Ovary (tissue), 7 donors: ENCODE measurements at regions not wholly inside any gene's neighbourhood (a gene's known extent, or its start where the extent isn't known, plus 50 kb on each side); places are given as distances from the start of the nearest gene placed in this dataset.

Experiments used
- DNase-seq, 5 donors: peaks; one replicate each; pipeline ENCODE4 v3.0.0-alpha.2; 2019 to 2020
- H3K27ac ChIP-seq, 2 donors: fragments of 200-600 bp; one replicate each; pipeline versions ENCODE4 v1.5.1 to v1.8.0; 2019 to 2022
- H3K27me3 ChIP-seq: fragments of 200-600 bp; one replicate; pipeline ENCODE4 v1.8.0; 2022
- H3K36me3 ChIP-seq: fragments of 200-600 bp; sonication (generic); one replicate; pipeline ENCODE4 v1.5.1; 2019
- H3K4me1 ChIP-seq: one replicate; pipeline ENCODE4 v1.8.1; 2013; ENCODE audit warnings: mild to moderate bottlenecking, moderate library complexity; ENCODE audit not compliant: insufficient read depth
- H3K4me3 ChIP-seq: fragments of 200-600 bp; sonication (generic); one replicate; pipeline ENCODE4 v1.5.1; 2017
- H3K9me3 ChIP-seq, 2 donors: fragments of 200-600 bp in 1 of 2; sonication (generic) in 1 of 2; one replicate each; pipeline versions ENCODE4 v1.5.1 to v1.8.1; 2013 to 2019; ENCODE audit warnings: mild to moderate bottlenecking in 1 of 2, moderate library complexity in 1 of 2
- EP300 ChIP-seq: sonication (generic); formaldehyde crosslinking; IDR thresholded peaks from one replicate; pipeline ENCODE4 v1.6.1; 2017; ENCODE audit warnings: antibody characterized with exemption
- POLR2A ChIP-seq: fragments of 450-650 bp; IDR thresholded peaks from one replicate; pipeline ENCODE4 v1.6.1; 2017; ENCODE audit warnings: antibody characterized with exemption, mild to moderate bottlenecking, moderate library complexity
- WGBS, 3 donors: extraction: QIAGEN DNeasy Blood & Tissue Kit in 1 of 3; methylation state at CpG; one replicate each; pipeline versions ENCODE4 v1.1.5 to v1.1.7; 2013 to 2017; 5-methylcytosine and 5-hydroxymethylcytosine counted together
- intact Hi-C, 4 donors: fragments of 100-400 bp; cut with DNase I; formaldehyde crosslinking; loops; one replicate each; pipeline versions ENCODE4 v1.11.0 to v1.15.1; 2022 to 2023
- TF ChIP-seq, protein P1 (sequence below), 3 donors: fragments of 450-650 bp in 2 of 3; fragments of 200-600 bp in 1 of 3; IDR thresholded peaks; one replicate each; pipeline versions ENCODE4 v1.5.1 to v1.8.0; 2016 to 2022; ENCODE audit warnings: antibody characterized with exemption in 3 of 3, mild to moderate bottlenecking in 1 of 3
- donor health status: DM: no; HTN: no; CAD: no; lungs with moderate emphysema.
- donor health status: DM: no; HTN: no; CAD: no.
- donor health status: Bipolar disorder and iron deficiency.
- donor health status: DM: no; HTN: no; CAD: no.
- donor health status: DM: yes; HTN: yes; CAD: no.

DNA sequence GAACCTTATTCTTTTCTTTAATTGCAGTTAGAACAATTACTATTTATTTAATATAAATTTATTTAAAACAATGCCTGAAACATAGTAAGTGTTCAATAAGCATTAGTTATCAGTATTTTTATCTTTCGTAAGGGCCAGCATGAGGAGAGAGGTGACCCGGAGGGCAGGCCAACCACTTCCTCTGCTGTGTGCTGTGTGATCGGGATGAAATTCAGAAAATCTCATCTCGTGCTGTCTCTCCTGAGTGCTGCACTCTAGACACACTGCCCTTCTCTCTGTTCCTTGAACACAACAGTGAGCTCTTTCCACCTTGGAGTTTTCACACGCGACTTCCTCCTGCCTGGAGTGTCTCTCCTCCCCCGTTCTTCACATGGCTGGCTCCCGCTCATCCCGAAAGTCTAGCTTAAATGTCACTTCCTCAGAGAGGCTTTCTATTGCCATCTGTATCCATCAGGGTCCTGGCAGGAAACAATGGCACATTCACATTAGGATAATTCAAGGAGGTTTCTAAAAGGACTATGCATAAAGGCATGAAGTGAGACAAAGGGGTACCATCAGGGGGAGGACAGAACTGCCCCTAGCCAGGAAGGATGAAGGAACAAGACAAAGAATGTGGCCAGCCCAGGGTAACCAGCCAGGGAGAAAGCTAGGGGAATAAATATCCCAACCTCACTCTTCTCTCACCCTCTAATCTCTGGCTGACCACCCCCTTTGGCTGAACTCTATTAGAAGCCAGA is 142.6 kb upstream of the GJB5 start:
- Histone ChIP-seq H3K4me1 (no peaks in the 10 kb centered on the region), H3K27ac (no peak overlapping the region), H3K27me3 (no peaks in the 10 kb centered on the region), H3K36me3 (no peaks in the 10 kb centered on the region), H3K4me3 (no peak overlapping the region), H3K9me3 (no peaks in the 10 kb centered on the region)
- WGBS, 3 donors: 55 to 61% (median 55%) methylated on average over 9 of the region's 9 CpGs
- DNase-seq: no peak
- TF ChIP-seq POLR2A: no peak
- TF ChIP-seq EP300: no peak
- intact Hi-C loops: no loop called here

DNA sequence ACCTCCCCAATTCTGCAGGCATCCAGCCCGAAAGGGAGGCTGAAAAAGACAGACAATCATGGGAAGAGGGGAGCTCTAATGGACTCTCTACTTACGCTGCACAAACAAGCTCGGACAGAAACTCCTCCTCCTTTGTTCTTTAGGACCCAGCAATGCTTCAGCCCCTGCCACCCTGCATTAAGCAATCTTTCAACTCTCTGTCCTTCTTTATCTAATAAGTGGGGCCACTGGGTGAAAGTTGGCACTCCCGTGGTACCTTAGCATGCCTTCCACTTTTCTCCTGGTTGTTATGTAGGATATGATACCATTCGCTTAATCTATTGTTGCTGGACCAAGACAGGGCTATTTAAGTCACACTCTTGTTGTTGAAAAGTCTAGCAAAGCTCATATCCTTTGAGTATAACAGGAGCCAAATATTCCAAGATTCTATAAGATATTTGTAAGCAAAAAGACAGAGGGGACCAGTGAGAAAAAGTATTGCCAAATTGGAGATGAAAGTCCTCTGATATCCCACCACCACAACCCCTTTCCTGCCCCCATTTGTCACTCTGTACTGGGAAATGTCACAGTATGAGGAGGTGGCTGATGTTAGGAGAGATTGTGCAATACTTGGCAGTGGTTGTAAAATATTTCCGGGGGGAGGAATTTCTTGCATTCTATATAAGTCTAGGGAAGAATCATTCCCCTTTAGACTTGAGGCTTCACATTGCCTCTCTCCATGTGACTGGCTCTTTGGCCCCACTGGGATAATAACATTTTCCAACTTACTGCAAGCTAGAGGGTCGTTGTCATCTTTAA is 137.3 kb upstream of the GJB5 start:
- Histone ChIP-seq H3K9me3 (no peaks in the 10 kb centered on the region), H3K4me3 (no peak overlapping the region), H3K4me1 (no peaks in the 10 kb centered on the region), H3K36me3 (no peaks in the 10 kb centered on the region), H3K27ac (no peak overlapping the region), H3K27me3 (no peaks in the 10 kb centered on the region)
- intact Hi-C loops: no loop called here
- no peak for TF ChIP-seq EP300
- TF ChIP-seq, protein P1, sequence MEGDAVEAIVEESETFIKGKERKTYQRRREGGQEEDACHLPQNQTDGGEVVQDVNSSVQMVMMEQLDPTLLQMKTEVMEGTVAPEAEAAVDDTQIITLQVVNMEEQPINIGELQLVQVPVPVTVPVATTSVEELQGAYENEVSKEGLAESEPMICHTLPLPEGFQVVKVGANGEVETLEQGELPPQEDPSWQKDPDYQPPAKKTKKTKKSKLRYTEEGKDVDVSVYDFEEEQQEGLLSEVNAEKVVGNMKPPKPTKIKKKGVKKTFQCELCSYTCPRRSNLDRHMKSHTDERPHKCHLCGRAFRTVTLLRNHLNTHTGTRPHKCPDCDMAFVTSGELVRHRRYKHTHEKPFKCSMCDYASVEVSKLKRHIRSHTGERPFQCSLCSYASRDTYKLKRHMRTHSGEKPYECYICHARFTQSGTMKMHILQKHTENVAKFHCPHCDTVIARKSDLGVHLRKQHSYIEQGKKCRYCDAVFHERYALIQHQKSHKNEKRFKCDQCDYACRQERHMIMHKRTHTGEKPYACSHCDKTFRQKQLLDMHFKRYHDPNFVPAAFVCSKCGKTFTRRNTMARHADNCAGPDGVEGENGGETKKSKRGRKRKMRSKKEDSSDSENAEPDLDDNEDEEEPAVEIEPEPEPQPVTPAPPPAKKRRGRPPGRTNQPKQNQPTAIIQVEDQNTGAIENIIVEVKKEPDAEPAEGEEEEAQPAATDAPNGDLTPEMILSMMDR (IDR thresholded peaks at IDR 0.05): no peak
- no peak for TF ChIP-seq POLR2A
- 64 to 79% (median 73%) methylated on average over 7 of the region's 7 CpGs for WGBS, 3 donors
- no peak for DNase-seq

DNA sequence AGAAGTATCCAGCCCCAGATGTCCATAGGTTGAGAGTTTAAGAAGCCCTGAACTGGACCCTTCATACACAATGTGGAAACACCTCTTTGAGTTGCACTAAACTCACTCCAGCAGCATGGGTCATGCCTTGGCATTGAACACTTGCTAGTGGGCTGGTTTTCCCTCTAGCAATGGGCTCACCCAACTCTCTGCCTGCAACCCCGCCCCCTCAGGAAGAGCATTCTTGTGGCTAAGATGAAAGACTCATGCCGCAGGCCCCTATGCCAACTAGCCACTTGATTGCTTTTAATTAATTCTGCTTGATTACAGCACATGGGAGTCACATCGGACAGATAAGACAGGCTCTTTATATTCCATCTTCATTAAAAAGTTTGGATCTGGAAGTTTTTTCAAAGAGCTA is 136.5 kb upstream of the GJB5 start:
- intact Hi-C loops: no loop called here
- Histone ChIP-seq H3K27me3 (no peaks in the 10 kb centered on the region), H3K4me3 (no peak overlapping the region)

DNA sequence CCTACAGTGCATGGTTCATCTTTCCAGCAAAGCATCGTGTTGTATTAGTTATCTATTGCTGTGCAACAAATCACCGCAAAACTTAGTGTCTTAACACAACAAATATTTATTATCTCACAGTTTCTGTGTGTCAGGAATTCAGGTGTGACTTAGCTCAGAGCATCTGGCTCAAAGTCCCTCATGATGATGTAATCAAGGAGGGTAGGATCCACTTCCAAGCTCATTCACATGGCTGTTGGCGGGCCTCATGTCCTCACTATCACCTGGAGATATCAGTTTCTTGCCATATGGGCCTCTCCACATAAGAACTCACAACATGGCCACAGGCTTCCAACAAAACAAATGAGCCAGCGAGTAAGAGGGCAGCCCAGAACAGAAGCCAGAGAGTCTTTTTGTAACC is 135.6 kb upstream of the GJB5 start:
- intact Hi-C loops: no loop called here
- TF ChIP-seq POLR2A (no peak), EP300 (no peak)
- TF ChIP-seq, protein P1 (IDR thresholded peaks at IDR 0.05): no peak
- Histone ChIP-seq H3K27me3 (no peaks in the 10 kb centered on the region), H3K4me3 (no peak overlapping the region), H3K4me1 (no peaks in the 10 kb centered on the region), H3K36me3 (no peaks in the 10 kb centered on the region), H3K9me3 (no peaks in the 10 kb centered on the region), H3K27ac (no peak overlapping the region)
- no peak for DNase-seq
- WGBS, 3 donors: 68 to 80% (median 75%) methylated on average over 4 of the region's 4 CpGs

More for the DNA sequence above, 136.5 kb upstream of the GJB5 start:
- 51 to 69% (median 53%) methylated on average over 3 of the region's 3 CpGs for WGBS, 3 donors
- Histone ChIP-seq H3K4me1 (no peaks in the 10 kb centered on the region), H3K27ac (no peak overlapping the region), H3K9me3 (no peaks in the 10 kb centered on the region), H3K36me3 (no peaks in the 10 kb centered on the region)
- DNase-seq: no peak
- no peak for TF ChIP-seq EP300
- TF ChIP-seq POLR2A: no peak
- TF ChIP-seq, protein P1 (IDR thresholded peaks at IDR 0.05): no peak

DNA sequence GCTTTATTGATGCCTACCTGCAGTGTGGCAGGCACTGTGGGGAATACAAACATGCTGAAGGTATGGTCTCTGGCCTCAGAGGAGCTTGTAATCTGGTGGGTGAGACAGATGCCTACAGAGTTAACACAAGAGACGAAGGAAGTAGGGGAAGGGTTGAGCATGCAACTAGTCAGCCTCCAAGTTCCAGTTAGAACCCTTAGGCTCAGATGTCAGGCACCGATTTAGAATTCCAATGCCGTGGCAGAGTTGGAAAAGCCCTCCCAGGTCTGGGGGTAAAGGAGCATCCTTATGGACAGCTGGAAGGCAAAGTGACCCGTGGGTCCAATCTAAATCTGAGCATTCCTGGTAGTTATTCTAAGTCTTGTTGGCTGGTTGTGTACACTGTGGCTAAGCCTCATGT is 132.9 kb upstream of the GJB5 start:
- H3K27me3 ChIP-seq: no peaks in the 10 kb centered on the region
- 71 to 82% (median 76%) methylated on average over 4 of the region's 4 CpGs for WGBS, 3 donors
- H3K36me3 ChIP-seq: no peaks in the 10 kb centered on the region
- no peak overlapping the region for H3K27ac ChIP-seq
- H3K4me1 ChIP-seq: no peaks in the 10 kb centered on the region
- H3K4me3 ChIP-seq: no peak overlapping the region
- H3K9me3 ChIP-seq: no peaks in the 10 kb centered on the region
- intact Hi-C loops: no loop called here
- TF ChIP-seq EP300: no peak
- TF ChIP-seq, protein P1 (IDR thresholded peaks at IDR 0.05): no peak
- TF ChIP-seq POLR2A: no peak
- DNase-seq: no peak
